Activated naive CD4-positive, alpha-beta T cell treated with Interleukin-2 at 50 U/mL for 16 hours (primary cell): ENCODE measurements at regions not wholly inside any gene's neighbourhood (a gene's known extent, or its start where the extent isn't known, plus 50 kb on each side); places are given as distances from the start of the nearest gene placed in this dataset.
"Not testable (repeated sequence)": the region's sequence is repeated elsewhere in the genome, so short reads cannot be mapped to it uniquely, and the experiment has no call there.

ENCODE experiments used
- DNase-seq: peaks from one replicate; pipeline ENCODE4 v3.0.0-alpha.2; 2020

GRCh38 chr9:87049929-87050608 is 102.8 kb upstream of the GAS1 start:
- not testable (repeated sequence) for DNase-seq

- no peak for DNase-seq
These were observed 107.8 kb upstream of the GAS1 start for GRCh38 chr9:87054999-87055686.

- no peak for DNase-seq
These were observed 112.5 kb upstream of the GAS1 start for GRCh38 chr9:87059772-87060171.

GRCh38 chr9:87062746-87063145 is 115.4 kb upstream of the GAS1 start:
- no peak for DNase-seq

DNA sequence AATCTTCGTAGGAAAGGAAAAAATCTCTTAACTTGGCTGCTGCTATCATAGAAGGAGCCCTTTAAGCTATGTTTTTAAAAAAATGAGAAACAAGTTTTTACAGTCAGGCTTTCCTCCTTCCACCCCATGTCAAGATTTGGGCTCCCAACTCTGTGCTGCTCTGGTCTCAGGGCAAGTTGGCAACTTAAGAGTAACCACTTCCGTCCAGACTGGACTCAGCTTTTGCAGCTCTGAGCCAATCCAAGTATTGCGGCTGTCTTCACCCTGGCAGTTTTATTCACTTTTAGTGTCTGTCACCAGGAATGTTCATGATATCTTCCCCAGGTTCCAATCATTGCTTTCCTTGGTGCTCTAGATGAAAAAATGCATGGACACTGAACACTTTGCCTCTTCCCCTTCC is 115.9 kb upstream of the GAS1 start:
- DNase-seq = no peak

DNA sequence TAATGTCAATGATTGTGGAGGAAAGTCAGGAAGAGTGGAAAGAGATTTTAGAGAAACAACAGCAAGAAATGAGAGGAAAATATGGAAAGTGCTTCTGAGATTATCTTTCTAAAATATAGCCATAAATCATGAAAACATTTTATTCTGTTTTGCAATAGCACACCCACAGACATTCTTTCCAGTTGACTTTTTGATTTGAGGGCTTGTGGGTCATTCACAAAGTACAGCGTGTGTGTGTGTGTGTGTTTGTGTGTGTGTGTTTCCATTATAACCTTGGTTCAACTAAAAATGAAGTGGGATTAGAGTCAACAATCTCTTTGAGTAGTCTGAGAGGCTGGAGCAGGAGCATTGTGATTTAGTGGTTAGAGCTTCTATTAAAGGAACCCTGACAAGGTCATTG is 116.6 kb upstream of the GAS1 start:
- DNase-seq = no peak

GRCh38 chr9:87064311-87064710 is 117.0 kb upstream of the GAS1 start:
- no peak for DNase-seq

- DNase-seq = no peak
These were observed 118.7 kb upstream of the GAS1 start for GRCh38 chr9:87065981-87066380.

DNA sequence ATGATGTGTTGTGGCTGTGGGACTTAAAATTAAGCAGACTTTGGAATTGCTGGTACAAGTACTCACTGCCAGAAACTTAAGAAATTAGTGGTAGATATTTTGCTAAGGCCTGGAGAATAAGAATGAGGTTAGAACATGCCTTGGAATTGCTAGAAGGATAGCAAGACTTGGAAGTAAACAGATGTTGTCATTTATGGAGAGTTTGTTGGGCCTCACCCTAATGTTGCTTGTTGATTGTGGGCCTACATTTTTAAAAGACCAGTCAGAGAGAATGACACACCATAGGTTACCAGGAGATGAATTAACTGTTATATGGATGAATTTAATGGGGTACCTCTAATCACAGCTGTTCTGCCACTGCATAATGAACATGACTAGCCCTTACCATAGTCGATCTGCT is 120.1 kb upstream of the GAS1 start:
- no peak for DNase-seq

DNA sequence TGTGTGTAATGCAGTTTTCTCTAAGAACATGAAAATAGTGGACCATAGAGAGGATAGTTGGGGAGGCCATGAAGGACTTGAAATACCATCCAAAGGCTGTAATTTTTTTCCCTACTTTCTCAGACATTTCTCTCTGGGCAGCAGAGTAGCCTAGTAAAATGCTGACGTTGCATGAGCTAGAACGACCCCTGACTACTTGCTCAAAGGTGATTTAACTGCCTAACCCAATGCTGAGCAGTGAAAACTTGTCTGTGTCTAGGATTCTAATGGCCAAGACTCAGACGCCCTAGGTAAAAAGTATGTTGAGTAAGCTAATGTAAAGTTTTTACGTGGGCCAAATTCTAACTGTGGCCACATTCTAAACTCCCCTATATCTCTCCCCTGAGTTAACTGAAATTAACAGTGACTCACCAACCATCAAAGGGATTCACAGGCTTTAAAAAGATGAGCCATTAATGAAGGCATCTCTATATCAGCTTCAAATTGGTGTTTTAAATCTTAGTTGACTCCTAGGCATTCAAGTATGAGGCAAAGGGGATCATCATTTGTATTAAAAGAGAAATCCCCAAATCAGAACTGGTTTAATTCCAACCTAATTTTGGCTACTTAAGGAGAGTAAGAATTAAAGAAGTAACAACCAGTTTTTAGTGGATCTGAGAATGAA is 121.0 kb upstream of the GAS1 start:
- no peak for DNase-seq

- no peak for DNase-seq
These were observed 122.4 kb upstream of the GAS1 start for GRCh38 chr9:87069690-87070089.

DNA sequence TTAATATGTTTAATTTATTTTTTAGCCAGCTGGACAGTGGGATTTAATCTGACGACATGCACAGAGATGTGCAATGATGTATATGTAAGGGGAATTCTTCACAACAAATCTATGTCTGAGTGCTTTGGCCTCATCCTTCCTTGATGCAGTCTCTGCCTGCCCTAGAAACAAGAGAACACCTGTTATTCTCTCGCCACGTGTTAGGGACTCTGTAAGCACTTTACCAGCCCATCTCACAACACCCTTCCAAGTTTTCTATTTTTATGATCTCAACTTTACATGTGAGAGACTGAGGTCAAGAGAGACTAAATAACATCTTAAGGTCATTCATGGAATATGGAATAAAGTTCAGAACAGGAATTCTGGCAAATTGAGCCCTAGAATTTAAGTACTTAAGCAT is 123.0 kb upstream of the GAS1 start:
- DNase-seq = no peak

DNA sequence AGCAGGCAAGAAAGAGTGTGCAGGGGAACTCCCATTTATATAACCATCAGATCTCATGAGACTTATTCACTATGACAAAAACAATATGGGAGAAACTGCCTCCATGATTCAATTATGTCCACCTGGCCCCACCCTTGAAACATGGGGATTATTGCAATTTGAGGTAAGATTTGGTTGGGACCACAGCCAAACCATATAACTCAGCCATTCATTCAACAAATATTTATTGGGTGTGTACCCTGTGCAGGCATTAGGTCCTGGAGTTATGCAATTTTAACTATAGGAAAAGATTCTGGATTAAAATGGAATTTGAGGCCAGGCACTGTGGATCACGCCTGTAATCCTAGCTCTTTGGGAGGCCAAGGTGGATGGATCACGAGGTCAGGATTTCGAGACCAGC is 124.2 kb upstream of the GAS1 start:
- no peak for DNase-seq

GRCh38 chr9:87073692-87074091 is 126.4 kb upstream of the GAS1 start:
- DNase-seq = no peak

GRCh38 chr9:87075537-87075936 is 128.2 kb upstream of the GAS1 start:
- no peak for DNase-seq

DNA sequence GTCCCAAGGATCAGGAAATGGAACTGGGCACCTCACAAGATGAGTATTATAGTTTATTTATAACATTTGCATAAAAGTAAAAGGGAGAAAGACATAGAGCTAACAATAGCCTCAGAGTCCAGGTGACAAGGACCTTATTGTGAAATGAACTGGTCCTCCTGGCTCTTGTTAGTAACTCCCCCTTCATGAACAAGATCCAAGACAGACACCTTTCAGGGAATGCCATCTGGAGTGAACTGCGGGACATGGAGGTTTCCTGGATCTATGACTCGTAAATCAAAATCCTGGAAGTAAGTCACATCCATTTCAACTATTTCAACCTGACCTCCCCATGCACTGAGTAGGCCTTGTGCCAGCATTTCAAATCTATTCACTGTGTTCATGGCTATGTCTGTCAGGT is 129.5 kb upstream of the GAS1 start:
- DNase-seq = no peak

- DNase-seq = no peak
These were observed 130.7 kb upstream of the GAS1 start for GRCh38 chr9:87077986-87078385.

- DNase-seq = no peak
These were observed 133.4 kb upstream of the GAS1 start for GRCh38 chr9:87080512-87081264.

GRCh38 chr9:87081503-87081902 is 134.2 kb upstream of the GAS1 start:
- DNase-seq = no peak

DNA sequence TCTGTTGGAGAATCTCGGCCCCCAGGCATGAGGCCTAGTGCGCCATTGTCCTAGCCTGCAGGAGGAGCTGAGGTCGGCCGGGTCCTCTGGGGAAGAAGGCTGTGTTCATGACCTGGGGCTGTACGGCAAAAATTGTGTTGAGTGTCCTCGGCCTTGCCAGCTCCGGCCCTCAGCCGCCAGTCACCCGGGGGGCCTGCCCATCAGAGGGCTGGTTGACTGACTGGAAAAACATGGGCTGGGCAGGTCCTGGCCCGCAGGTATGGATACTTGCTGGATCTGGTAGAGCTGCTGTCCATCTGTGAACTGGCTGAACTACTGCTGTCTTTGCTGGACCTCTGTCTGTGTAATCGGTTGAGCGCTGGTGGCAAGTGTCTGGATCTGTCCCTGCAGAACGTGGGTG is 136.7 kb upstream of the GAS1 start:
- no peak for DNase-seq

DNA sequence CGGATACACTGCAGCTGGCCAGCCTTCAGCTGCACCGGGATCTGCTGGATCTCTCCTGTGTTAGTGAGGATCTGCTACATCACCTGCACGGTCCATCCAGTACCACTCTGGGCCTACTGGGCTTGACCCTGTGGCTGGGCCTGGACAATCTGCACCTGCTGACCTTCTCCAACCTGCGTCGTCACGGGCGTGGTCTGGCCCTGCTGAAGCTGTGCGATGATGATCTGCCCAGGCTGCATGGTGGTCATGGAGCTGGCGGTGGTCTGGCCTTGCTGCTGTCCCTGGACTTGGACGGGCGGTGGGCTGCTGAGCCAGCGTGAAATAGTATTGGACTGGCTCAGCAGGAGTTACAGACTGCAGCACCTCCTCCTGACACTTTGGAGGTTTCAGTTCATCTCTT is 137.1 kb upstream of the GAS1 start:
- no peak for DNase-seq

GRCh38 chr9:87085073-87085472 is 137.8 kb upstream of the GAS1 start:
- DNase-seq = no peak

GRCh38 chr9:87085521-87085920 is 138.2 kb upstream of the GAS1 start:
- no peak for DNase-seq
